ENCODE measurements at regions not wholly inside any gene's neighbourhood (a gene's known extent, or its start where the extent isn't known, plus 50 kb on each side); places are given as distances from the start of the nearest gene placed in this dataset.
"Not testable (repeated sequence)": the region's sequence is repeated elsewhere in the genome, so short reads cannot be mapped to it uniquely, and the experiment has no call there.

GRCh38 chr7:24052572-24053260 is 231.3 kb upstream of the NPY start:
- DNase-seq (ENCODE audit: low read depth) = no peak

DNA sequence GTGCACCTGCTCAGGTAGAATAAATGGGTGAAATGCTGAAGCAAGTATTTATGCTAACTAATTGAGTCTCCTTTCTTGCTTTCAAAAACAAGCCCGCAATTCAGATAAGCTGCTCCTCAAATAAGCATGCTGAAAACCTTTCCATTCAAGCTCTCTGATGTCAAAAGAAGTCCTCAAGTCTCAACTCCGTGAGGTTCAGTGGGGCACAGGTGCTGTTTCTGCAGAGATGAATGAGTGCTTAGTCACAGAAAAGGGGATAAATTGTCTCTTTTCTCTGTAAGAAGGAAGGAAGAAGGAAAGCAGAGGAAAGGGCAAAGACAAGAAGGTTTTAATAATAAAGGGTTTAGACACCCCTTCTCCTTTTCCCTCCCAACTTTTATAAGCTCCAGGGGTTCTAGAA is 229.8 kb upstream of the NPY start:
- DNase-seq (ENCODE audit: low read depth) = no peak

DNA sequence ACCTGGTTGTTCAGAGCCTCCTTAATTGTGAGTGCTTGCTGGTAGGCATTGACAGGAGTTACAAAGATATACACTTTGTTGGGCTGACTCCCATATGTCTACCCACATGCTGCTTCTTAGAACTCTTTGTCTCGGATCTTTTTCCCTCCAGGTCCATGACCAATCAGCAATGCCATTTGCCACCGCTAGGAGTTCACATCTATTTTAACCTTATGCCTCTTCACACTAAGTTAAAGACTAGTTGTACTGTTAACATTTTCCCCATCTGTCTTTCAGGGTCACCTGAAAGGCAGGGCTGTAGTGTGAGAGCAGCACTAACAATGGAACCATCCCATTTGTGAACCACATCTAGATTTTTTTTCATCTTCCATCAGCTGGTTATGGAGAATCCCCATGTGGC is 226.7 kb upstream of the NPY start:
- no peak for DNase-seq (ENCODE audit: low read depth)

- DNase-seq (ENCODE audit: low read depth) = no peak
These were observed 225.0 kb upstream of the NPY start for GRCh38 chr7:24058953-24059352.

DNA sequence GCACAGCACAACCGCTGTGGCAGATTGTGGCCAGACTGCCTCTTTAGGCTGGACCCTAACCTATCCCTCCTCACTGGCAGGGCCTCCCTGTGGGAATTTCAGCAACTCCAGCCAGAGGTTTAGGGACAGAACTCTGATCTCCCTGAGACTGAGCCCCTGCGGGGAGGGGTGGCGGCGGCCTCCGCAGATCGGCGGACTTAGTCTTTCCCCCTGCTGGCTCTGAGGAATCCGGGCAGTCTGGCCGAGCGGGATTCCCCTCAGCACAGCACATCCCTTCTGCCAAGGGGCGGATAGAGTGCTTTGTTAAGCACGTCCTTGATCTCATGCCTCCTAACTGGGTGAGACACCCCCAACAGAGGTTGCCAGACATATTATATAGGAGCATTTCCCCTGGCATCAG is 224.2 kb upstream of the NPY start:
- DNase-seq (ENCODE audit: low read depth) = no peak

DNA sequence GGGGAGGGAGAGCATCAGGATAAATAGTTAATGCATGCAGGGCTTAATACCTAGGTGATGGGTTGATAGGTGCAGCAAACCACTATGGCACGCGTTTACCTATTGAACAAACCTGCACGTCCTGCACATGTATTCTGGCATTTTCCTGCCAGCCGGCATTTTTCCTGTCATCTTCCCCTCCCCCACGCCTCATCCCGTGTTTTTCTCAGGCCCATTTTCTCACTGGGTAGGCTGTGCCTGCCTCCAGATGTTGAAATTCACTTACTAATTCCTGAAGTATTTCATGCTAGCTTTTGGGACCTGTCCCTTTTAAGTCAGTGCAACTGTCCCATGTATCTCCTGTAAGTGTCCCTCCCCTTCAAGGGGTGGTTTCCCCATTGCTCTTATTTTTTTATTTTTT is 220.3 kb upstream of the NPY start:
- DNase-seq (ENCODE audit: low read depth) = no peak

- no peak for DNase-seq (ENCODE audit: low read depth)
These were observed 214.2 kb upstream of the NPY start for GRCh38 chr7:24069751-24070150.

DNA sequence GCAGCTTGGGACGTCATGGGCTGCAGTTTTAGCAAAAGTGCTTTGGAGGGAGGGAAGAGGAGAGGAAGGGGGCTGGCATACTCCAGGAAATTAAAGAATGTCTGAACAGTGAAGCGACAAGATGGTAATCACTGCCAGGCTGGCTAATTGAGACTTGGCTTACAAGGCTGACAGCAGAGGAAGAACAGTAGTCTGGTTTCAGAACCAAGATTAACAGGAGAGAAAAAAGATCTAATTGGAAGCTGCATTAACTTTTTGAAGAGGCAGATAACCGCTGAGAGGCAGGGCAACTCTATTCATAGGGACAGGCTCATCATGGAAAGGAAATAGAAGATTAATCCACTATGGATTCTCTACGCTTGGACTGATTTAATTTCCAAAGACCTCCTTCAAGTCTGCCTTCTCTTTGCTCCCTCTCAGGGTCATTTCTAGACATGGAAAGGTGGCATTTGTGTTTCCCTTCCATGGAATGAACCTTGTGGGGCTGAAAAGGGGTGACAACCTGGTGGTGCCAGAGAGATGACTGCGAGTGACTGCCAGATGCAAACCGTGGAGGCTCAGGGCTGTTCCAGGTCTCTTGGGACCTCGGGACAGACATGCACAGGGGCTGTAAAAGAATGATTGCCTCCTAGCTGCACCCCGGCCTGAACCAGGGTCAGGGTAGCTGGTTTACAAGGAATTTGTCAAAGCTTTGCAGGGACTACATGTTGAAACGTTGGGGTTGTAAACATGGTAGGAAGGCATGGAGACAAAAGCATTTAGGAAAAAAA is 210.2 kb upstream of the NPY start:
- DNase-seq (ENCODE audit: low read depth) = no peak

- DNase-seq (ENCODE audit: low read depth) = no peak
These were observed 208.6 kb upstream of the NPY start for GRCh38 chr7:24075426-24075810.

- no peak for DNase-seq (ENCODE audit: low read depth)
These were observed 201.2 kb upstream of the NPY start for GRCh38 chr7:24082826-24083225.

GRCh38 chr7:24102988-24103387 is 181.0 kb upstream of the NPY start:
- no peak for DNase-seq (ENCODE audit: low read depth)

GRCh38 chr7:24108906-24109376 is 175.0 kb upstream of the NPY start:
- DNase-seq (ENCODE audit: low read depth) = no peak

GRCh38 chr7:24110056-24110455 is 173.9 kb upstream of the NPY start:
- no peak for DNase-seq (ENCODE audit: low read depth)

DNA sequence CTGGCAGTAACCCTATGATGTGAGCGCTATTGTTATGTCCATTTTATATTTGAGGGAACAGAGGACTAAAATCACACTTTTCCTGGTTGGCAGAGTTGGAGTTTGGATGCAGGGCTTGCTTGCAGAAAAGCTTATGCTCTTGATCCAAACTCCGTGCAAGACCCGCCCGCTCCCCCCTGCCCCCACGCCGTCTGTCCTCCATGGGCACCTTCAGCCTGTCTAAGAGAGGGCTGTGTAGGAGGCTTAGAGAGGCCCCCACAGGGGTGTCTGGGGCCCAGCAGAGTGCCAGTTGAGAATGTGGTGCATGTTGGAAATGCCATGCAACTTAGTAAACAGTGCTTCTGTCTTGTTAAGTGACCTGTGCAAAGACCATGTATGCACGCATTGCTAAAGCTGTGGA is 170.5 kb upstream of the NPY start:
- DNase-seq (ENCODE audit: low read depth) = no peak

- no peak for DNase-seq (ENCODE audit: low read depth)
These were observed 168.3 kb upstream of the NPY start for GRCh38 chr7:24115661-24116060.

DNA sequence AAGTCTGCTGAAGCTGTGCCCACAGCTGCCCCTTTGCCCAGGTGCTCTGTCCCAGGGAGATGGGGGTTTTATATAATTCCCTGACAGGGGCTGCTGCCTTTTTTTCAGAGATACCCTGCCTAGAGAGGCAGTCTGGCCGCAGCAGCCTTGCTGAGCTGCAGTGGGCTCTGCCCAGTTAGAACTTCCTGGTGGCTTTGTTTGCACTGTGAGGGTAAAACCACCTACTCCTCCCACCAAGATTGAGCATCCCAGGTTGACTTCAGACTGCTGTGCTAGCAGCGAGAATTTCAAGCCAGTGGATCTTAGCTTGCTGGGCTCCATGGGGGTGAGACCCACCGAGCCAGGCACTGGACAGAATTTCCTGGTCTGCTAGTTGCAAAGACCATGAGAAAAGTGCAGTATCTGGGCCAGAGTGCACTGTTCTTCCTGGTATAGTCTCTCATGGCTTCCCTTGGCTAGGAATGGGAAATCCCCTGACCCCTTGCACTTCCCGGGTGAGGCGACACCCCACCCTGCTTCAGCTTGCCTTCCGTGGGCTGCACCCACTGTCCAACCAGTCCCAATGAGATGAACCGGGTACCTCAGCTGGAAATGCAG is 166.0 kb upstream of the NPY start:
- not testable (repeated sequence) for DNase-seq (ENCODE audit: low read depth)

DNA sequence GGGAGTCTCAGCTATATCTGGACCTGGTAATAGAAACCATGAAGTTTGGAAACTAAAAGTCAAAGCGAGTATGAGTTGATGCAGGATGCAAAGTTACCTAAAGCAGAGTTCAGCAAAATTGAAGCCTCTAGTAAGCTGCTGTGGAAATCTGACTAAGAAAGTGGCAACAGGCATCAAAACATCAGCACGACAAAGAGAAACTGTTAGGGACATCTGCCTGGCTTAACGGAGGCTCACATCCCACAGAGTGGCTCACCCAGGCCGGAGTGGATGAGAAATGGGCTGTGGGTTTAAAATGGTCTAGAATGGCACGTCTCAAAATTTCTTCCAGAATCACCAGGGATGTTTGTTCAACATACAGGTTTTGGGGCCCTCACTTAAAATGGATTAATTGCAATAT is 164.1 kb upstream of the NPY start:
- no peak for DNase-seq (ENCODE audit: low read depth)

GRCh38 chr7:24123076-24123475 is 160.9 kb upstream of the NPY start:
- DNase-seq (ENCODE audit: low read depth) = no peak

GRCh38 chr7:24125765-24126164 is 158.2 kb upstream of the NPY start:
- DNase-seq (ENCODE audit: low read depth) = no peak

- no peak for DNase-seq (ENCODE audit: low read depth)
These were observed 156.1 kb upstream of the NPY start for GRCh38 chr7:24127930-24128329.

- no peak for DNase-seq (ENCODE audit: low read depth)
These were observed 154.4 kb upstream of the NPY start for GRCh38 chr7:24129597-24129996.

DNA sequence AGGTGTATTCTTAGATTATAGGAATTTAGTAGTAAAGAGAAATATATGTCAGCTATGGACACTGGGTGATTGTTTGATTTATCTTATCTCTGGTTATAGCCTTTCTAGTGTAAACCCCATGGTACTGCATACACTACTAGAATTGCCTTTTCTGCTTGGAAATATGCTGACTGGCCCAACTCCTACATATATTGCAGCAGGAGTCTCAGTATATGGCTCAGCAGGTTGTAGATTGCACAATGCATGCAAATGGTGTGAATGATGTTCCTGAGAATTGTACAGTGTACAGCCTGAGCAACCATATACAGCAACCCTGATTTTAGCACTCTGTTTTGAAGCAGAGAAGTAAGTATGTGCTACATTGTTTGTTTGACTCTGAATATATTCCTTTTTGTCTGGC is 153.4 kb upstream of the NPY start:
- DNase-seq (ENCODE audit: low read depth) = no peak

GRCh38 chr7:24133691-24134090 is 150.3 kb upstream of the NPY start:
- no peak for DNase-seq (ENCODE audit: low read depth)

Data from stimulated activated CD8-positive, alpha-beta memory T cell treated with anti-CD3 and anti-CD28 coated beads, Interleukin-15, amount 100 ng/mL, for 24 hours (primary cell).